HL-60/S4 (cell line): ENCODE measurements at regions not wholly inside any gene's neighbourhood (a gene's known extent, or its start where the extent isn't known, plus 50 kb on each side); places are given as distances from the start of the nearest gene placed in this dataset.
"Not testable (repeated sequence)": the region's sequence is repeated elsewhere in the genome, so short reads cannot be mapped to it uniquely, and the experiment has no call there.

Experiments
- in situ Hi-C: fragments of 300-500 bp; cut with MboI; formaldehyde crosslinking; loops from 2 replicates; pipeline ENCODE4 v1.14.3; 2022; ENCODE audit warnings: low sequenced_read_pairs

DNA sequence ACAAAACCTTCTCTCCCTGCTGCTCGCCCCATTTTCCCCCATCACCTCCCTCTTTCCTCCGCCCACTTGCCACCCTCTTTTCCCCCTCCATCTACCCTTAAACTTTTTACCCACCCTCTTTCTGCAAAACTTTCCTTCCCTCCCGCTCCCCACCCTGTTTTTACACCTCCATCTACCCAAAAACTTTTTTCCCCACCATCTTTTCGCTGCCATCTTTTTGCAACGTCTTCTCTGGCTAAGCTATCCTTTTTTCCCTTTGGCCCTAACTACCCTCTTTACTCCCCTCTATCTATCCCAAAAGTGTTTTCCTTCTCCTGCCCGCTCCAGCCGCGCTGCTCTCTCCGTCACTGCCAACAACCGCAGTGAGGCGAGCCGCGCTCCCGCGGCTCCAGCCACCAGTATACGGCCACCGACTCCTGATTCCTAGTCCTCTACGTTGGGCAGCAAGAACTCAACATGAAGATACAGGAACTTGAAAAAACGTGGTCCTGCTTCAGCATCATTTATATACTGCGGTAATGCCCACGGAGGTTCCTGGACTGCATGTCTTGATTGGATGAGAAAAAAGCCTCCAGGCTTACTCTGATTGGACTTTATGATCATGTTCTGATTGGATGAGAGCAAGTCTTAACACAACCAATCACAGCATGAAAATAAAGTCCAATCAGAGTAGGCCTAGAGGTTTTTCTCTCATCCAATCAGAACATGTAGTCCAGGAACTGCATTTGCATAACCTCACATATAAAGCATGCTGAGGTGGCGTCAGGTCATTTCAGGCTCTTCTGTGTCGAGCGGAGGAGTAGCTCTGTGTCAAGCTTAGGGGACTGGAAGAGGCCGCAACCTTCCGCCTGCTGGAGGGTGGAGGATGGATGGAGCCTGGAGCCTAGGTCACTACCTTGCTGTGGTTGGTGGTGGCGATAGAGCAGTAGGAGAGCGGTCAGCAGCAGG is 79.9 kb upstream of the KCNJ18 start:
- in situ Hi-C loops, result not testable (repeated sequence)

DNA sequence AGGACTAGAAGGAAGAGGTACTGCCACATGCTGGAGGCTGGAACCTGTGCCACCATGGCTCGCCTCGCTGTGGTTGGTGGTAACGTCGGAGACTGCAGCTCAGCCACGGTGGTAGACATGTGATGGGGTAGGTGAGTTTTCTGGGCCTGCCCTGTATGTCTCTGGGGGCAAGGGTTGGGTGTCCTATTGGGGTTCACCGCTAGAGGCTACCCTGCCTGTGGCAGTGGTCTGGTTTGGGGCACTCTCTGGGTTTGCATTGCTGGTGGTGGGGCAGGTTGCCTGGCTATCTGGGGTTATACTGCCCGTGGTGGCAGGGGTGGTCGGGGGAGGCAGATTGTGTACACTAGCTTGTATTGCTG is 79.3 kb upstream of the KCNJ18 start:
- in situ Hi-C loops, result no loop called here

DNA sequence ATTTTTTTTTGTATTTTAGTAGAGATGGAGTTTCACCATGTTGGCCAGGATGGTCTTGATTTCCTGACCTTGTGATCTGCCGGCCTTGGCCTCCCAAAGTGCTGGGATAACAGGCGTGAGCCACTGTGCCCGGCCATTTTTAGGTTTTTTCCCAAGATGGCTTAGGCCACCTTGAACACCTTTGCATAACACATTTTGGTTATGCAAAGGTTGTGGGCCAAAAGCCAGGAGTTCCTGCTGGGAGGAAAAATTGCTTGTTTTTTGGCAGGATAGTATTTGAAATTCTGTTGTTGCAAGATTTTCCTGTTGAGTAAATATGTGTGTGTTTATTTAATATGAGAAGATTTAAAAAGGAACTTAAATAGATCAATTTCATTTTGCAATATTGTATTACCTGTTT is 65.3 kb upstream of the KCNJ18 start:
- in situ Hi-C loops, result not testable (repeated sequence)
